Effector memory CD8-positive, alpha-beta T cell (primary cell): ENCODE measurements at regions not wholly inside any gene's neighbourhood (a gene's known extent, or its start where the extent isn't known, plus 50 kb on each side); places are given as distances from the start of the nearest gene placed in this dataset.
"Not testable (repeated sequence)": the region's sequence is repeated elsewhere in the genome, so short reads cannot be mapped to it uniquely, and the experiment has no call there.

ENCODE experiments used
- ATAC-seq: fragments of 150-1000 bp; cut with Tn5 transposase; replicated peaks from 2 replicates; pipeline ENCODE4 v1.10.0; 2021; ENCODE audit warnings: mild to moderate bottlenecking, moderate library complexity
- DNase-seq, 3 experiments: peaks; one replicate each; pipeline ENCODE4 v3.0.0; 2021
- H3K27ac Mint-ChIP-seq, 2 donors: one replicate each; pipeline ENCODE4 v1.8.0; 2022; ENCODE audit warnings: mild to moderate bottlenecking in 2 of 2, mixed read lengths in 2 of 2, moderate library complexity in 2 of 2
- H3K27me3 Mint-ChIP-seq, 2 donors: one replicate each; pipeline ENCODE4 v1.8.0; 2022; ENCODE audit warnings: mixed read lengths in 2 of 2
- H3K36me3 Mint-ChIP-seq: one replicate; pipeline ENCODE4 v1.8.0; 2022; ENCODE audit warnings: mild to moderate bottlenecking, moderate library complexity, mixed read lengths; ENCODE audit not compliant: insufficient read depth
- H3K4me1 Mint-ChIP-seq, 2 donors: one replicate each; pipeline ENCODE4 v1.8.0; 2022; ENCODE audit warnings: low read depth in 2 of 2, mixed read lengths in 2 of 2
- H3K4me3 Mint-ChIP-seq, 2 donors: one replicate each; pipeline ENCODE4 v1.8.0; 2022; ENCODE audit warnings: mild to moderate bottlenecking in 2 of 2, mixed read lengths in 2 of 2, moderate library complexity in 2 of 2
- H3K9me3 Mint-ChIP-seq, 2 donors: one replicate each; pipeline ENCODE4 v1.8.0; 2022; ENCODE audit warnings: mixed read lengths in 2 of 2

DNA sequence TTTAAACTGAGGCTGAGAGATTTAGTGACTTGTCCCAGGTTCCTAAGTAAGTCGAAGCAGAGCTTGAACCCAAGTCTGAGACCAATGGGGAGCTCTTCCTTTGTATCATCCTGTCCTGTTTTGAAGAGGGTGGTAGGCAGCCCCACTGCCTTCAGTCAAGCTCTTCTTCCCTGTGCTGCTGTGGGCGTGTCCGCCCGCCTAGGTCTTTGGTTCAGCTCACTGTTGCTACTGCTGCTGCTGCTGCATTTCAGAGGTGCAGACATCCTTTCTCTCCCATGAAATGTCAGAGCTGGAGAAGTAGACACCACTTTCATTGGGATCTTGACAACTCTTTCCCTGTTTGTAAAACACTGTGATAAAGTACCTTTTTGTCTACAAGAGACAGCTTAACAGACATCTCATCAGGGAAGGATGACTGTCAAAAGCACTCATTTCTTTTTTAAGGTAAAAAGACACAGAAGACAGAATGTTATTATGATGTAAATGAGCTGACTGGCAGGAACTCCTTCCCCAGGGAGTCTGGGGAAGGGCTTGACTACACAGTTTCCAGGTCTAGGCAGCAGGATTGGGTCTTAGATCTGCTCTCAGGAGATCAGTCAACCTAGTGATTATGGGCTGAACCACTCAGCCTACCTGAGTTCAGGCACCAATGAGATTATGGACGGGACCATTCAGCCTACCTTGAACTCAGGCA lies 91.7 kb upstream of the TRIB2 start:
- Mint-ChIP-seq H3K27ac (no peak overlapping the region), H3K36me3 (no peaks in the 10 kb centered on the region), H3K27me3 (peaks cover 0 to 10% of the 10 kb centered on the region in 2 donors), H3K4me1 (peaks cover 3 to 5% of the 10 kb centered on the region in 2 donors), H3K9me3 (no peaks in the 10 kb centered on the region), H3K4me3 (no peak overlapping the region)
- ATAC-seq (no peak), DNase-seq (no peak)

DNA sequence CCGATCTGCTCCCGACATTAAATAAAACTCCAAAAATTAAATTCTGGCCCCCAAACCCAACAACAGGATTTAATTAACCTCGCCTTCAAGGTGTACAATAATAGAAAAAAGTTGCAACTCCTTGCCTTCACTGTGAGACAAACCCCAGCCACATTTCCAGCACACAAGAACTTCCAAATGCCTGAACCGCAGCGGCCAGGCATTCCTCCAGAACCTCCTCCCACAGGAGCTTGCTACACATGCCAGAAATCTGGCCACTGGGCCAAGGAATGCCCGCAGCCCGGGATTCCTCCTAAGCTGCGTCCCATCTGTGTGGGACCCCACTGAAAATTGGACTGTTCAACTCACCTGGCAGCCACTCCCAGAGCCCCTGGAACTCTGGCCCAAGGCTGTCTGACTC lies 88.2 kb upstream of the TRIB2 start:
- H3K4me3 Mint-ChIP-seq, H3K4me1 Mint-ChIP-seq, H3K9me3 Mint-ChIP-seq, DNase-seq, H3K27ac Mint-ChIP-seq, H3K27me3 Mint-ChIP-seq, ATAC-seq, H3K36me3 Mint-ChIP-seq: not testable (repeated sequence)

DNA sequence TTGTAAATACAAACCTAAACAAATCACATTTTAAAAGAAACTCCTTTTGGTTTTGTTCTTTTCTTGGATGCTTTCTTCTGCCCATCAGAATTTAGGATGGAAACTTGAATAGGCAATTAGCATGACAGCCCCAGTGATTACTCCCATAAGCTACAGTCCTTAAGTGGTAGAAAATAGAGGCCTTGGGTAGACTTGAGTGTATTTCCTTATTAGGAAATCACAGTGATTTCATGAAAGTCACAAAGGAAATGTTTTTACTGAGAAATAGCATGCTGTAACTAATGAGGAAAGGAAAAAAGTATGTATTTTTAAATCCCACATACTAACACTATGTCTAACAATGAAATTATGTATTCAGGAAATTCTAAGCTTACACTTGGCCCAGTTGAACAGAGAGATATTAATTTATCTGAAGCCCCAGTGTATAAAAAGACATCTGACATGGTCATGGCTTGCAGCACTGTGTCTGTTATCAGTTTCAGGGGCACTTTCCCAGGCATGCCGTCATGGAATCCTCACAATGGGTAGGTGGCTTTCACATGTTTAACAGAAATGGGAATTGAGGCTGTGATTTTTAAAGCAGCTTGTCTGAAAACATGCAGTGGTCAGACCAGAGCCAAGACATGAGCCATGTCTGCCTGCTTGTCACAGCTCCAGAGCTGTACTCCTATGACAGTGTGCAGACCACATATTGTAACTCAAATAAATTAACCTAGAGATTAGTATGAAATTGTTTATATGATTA lies 79.7 kb upstream of the TRIB2 start:
- Mint-ChIP-seq H3K27ac (no peak overlapping the region), H3K27me3 (peaks cover 0 to 5% of the 10 kb centered on the region in 2 donors), H3K36me3 (no peaks in the 10 kb centered on the region), H3K9me3 (peaks cover 0 to 7% of the 10 kb centered on the region in 2 donors), H3K4me3 (no peak overlapping the region), H3K4me1 (peaks cover 0 to 10% of the 10 kb centered on the region in 2 donors)
- DNase-seq (no peak), ATAC-seq (no peak)

DNA sequence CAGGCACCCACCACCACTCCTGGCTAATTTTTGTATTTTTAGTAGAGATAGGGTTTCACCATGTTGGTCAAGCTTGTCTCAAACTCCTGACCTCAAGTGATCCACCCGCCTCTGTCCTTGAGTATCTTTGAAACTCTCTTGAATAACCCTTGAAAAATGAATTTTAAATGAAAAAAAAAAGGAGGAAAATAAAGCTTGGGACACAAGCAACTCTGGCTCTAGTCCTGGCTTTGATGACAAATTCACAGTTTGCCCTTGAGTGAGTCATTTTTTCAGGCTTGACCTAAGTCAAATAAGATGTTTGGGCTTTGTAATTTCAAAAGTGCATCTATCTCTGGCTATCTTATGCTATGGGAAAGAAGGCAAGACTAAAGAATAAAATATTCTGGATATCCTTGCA lies 79.0 kb upstream of the TRIB2 start:
- DNase-seq (no peak), ATAC-seq (no peak)
- H3K4me3 Mint-ChIP-seq: no peak overlapping the region
- H3K36me3 Mint-ChIP-seq: no peaks in the 10 kb centered on the region
- H3K27ac Mint-ChIP-seq: no peak overlapping the region
- H3K9me3 Mint-ChIP-seq: peaks cover 0 to 7% of the 10 kb centered on the region in 2 donors
- H3K27me3 Mint-ChIP-seq: peaks cover 0 to 5% of the 10 kb centered on the region in 2 donors
- H3K4me1 Mint-ChIP-seq: peaks cover 0 to 10% of the 10 kb centered on the region in 2 donors

DNA sequence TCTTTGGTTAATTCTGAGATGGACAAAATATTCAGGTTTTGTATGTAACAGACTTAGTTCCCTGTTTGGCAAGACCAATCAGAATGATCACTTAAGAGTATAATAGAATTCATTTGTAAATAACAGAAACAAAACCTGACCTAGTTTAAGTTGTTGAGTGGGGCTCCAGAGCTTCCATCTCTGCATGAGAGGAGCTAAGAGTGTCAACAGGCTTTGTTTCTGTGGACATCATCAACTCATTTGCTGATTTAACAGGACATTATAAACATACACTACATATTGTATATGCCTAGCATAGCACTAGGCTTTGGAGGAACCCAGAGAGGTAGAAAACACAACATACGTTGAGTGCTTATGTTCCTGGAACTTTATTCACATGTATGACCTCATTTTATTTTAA lies 75.3 kb upstream of the TRIB2 start:
- peaks cover 0 to 5% of the 10 kb centered on the region in 2 donors for H3K27me3 Mint-ChIP-seq
- no peak overlapping the region for H3K27ac Mint-ChIP-seq
- H3K4me3 Mint-ChIP-seq: no peak overlapping the region
- ATAC-seq (no peak), DNase-seq (no peak)
- peaks cover 0 to 8% of the 10 kb centered on the region in 2 donors for H3K9me3 Mint-ChIP-seq
- no peaks in the 10 kb centered on the region for H3K36me3 Mint-ChIP-seq
- H3K4me1 Mint-ChIP-seq: peaks cover 0 to 11% of the 10 kb centered on the region in 2 donors

DNA sequence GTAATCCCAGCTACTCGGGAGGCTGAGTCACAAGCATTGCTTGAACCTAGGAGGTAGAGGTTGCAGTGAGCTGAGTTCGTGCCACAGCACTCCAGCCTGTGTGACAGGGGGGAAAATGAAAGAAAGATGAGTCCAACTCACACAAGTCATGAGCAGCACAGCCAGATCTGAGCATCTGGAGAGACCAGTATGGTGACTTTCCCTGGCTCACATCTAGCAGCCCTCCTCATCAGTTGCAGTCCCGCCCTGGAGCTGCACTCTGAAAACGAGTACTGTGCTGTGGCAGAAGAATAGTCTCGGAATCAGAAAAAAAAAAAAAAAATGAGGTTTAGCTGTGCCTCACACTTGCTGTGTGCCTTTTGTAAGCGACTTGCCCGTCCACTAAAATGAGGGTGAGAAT lies 74.4 kb upstream of the TRIB2 start:
- Mint-ChIP-seq H3K27me3 (peaks cover 0 to 5% of the 10 kb centered on the region in 2 donors), H3K36me3 (no peaks in the 10 kb centered on the region), H3K27ac (no peak overlapping the region), H3K4me1 (peaks cover 0 to 11% of the 10 kb centered on the region in 2 donors), H3K9me3 (peaks cover 0 to 10% of the 10 kb centered on the region in 2 donors), H3K4me3 (no peak overlapping the region)
- no peak for DNase-seq
- no peak for ATAC-seq

DNA sequence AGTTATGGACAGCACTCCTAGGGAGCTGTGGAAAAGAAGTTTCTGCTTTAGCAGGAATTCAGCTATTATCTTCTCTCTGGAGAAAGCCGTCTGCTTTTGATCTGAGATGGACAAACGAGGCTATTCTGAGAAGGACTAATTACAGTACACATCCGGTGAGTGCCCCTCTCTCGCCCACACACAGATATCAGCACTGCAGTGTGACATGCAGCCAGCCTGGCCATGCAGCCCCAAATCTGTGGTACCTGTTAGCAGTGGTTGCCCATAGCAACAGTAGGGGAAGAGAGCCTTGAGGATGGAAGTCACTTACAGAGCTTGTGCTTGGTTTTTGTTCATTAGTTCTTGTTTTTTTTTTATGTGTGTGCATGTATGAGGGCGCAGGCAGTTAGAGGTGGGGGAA lies 73.9 kb upstream of the TRIB2 start:
- ATAC-seq (no peak), DNase-seq (no peak)
- H3K4me1 Mint-ChIP-seq: peaks cover 0 to 11% of the 10 kb centered on the region in 2 donors
- no peak overlapping the region for H3K4me3 Mint-ChIP-seq
- no peaks in the 10 kb centered on the region for H3K36me3 Mint-ChIP-seq
- H3K27me3 Mint-ChIP-seq: peaks cover 0 to 5% of the 10 kb centered on the region in 2 donors
- peaks cover 0 to 10% of the 10 kb centered on the region in 2 donors for H3K9me3 Mint-ChIP-seq
- H3K27ac Mint-ChIP-seq: no peak overlapping the region

DNA sequence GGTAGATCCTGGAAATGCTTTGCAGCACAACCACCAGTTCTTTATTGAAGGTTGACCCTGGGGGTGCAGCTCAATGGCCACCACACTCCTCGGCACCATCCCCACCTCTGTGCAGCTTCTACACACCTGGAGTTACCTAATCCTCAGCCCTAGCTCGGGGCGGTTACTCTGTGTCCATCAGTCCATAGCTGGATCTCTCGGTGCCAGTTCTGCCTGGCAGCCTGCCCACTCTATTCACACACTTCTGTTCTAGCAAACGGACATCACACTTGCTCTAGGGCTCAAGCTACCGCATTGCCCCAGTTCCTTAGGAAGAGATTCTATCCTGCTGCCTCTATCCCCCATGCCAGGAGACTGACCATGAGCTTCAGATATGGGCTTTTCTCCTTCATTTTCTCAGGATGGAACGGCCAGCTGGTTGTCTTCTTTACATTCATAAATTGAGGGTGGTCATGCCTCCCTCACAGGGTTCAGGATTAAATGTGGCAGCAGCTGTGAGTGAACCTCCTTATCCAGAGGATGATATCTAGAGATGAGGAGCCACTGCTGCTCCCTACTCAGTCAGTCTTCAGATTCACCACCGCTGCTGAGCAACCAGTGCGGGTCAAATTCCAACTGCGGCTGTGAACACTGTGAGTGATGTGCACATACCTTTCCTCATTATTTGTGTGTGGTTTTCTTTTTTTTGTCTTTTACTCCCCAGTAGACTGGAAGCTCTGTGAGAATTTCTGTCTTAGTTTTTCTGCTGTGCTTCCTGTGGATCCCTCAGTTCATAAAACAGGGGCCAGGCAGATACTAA lies 66.9 kb upstream of the TRIB2 start:
- Mint-ChIP-seq H3K36me3 (no peaks in the 10 kb centered on the region), H3K4me1 (peaks cover 0 to 2% of the 10 kb centered on the region in 2 donors), H3K27ac (peak overlapping the region in 1 of 2 donors; percentile 21), H3K4me3 (no peak overlapping the region), H3K9me3 (peaks cover 0 to 3% of the 10 kb centered on the region in 2 donors), H3K27me3 (peaks cover 8 to 34% of the 10 kb centered on the region in 2 donors)
- DNase-seq: no peak
- ATAC-seq: no peak

DNA sequence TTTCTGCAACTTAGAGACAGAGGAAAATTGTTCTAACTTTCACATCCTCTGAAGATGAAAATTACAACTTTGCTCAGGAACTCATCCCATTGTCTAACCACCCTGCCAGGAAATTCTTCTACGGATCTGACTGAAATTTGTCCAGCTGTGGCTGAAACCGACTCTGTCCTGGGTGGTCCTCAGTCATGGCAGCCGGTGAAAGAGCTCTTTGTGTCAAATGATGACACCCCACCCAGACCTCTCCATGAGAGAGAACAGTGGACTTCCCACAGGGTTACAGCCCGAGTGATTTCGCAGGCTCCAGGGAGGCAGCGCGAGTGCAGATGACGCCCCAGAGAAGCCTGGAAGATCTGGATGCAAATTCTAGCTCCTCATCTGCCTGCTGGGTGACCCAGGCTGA lies 65.1 kb upstream of the TRIB2 start:
- DNase-seq (no peak), ATAC-seq (no peak)
- Mint-ChIP-seq H3K4me1 (peaks cover 0 to 2% of the 10 kb centered on the region in 2 donors), H3K27me3 (peaks cover 8 to 34% of the 10 kb centered on the region in 2 donors), H3K27ac (peak overlapping the region in 1 of 2 donors; percentile 19), H3K4me3 (no peak overlapping the region), H3K36me3 (no peaks in the 10 kb centered on the region), H3K9me3 (peaks cover 0 to 2% of the 10 kb centered on the region in 2 donors)

DNA sequence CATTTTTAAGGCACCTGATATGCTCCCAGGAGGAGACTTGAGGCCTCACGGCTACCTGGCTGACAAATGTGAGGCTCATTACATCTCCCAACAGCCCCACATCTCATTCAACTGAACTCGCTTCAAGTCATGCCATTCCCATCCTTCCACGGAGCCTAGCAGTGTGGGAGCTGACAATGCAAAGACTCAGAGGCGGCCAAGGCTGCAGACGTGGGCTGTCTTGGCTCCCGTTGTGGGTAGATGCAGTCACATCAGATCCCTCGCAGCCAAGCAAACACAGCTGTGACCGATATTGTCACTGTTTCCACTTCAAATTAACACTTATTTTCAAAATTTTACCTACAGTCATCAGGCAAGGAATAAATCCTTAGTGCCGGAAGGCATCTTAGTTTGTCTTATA lies 64.0 kb upstream of the TRIB2 start:
- Mint-ChIP-seq H3K9me3 (no peaks in the 10 kb centered on the region), H3K27me3 (peaks cover 8 to 34% of the 10 kb centered on the region in 2 donors), H3K27ac (no peak overlapping the region), H3K36me3 (no peaks in the 10 kb centered on the region), H3K4me3 (no peak overlapping the region), H3K4me1 (peaks cover 0 to 2% of the 10 kb centered on the region in 2 donors)
- DNase-seq: no peak
- no peak for ATAC-seq

DNA sequence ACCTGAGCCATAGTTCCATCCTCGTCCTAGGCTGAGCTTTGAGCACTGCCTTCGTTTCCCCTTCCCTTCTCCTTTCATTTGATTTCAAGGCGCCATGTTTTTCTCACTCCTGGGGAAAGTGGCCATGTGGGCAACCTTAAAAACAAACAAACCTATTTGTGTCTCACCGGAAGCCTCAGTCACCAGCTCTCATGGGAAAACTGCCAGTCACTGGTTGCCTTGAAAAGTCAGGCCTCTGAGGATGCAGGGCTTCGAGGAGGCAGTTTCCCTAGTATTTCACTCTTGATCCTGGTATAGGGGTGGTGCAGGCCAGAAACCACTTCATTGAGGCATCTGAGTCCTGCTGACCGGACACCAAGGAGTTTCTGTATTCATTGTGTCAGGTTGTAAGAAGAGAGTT lies 59.2 kb upstream of the TRIB2 start:
- no peak overlapping the region for H3K27ac Mint-ChIP-seq
- H3K4me3 Mint-ChIP-seq: no peak overlapping the region
- DNase-seq: no peak
- H3K27me3 Mint-ChIP-seq: peaks cover 0 to 6% of the 10 kb centered on the region in 2 donors
- H3K4me1 Mint-ChIP-seq: peaks cover 0 to 1% of the 10 kb centered on the region in 2 donors
- ATAC-seq: no peak
- no peaks in the 10 kb centered on the region for H3K9me3 Mint-ChIP-seq
- H3K36me3 Mint-ChIP-seq: no peaks in the 10 kb centered on the region

DNA sequence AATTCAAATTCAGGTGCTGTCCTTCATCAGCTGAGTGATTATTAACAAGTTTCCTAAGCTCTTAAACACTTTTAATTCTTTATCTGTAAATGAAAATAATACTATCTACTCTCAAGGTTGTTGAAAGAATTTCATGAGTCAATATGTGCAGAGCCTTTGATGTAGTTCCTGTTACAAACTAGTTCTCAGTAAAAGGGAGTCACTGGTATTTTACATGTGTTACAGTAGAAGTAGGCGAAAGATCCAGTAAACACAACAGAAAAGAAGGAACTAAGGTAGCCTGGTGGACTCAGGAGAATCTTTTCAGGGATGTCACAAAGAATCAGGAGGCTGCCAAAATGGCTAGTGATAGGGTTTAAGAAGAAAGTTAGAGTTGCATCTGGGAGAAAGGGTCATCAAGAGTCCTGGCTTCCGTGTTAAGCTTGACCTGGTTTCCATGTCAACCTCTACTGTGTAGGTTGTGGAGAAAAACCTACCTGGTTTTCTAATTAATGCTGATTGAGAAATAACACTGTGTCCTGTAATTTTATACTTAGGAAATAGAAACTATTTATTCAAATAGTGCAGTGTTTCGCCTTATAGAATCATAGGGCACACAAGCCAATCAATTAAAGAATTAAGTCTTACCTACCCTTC lies 58.3 kb upstream of the TRIB2 start:
- H3K4me3 Mint-ChIP-seq: no peak overlapping the region
- H3K27me3 Mint-ChIP-seq: no peaks in the 10 kb centered on the region
- no peak overlapping the region for H3K27ac Mint-ChIP-seq
- H3K9me3 Mint-ChIP-seq: no peaks in the 10 kb centered on the region
- DNase-seq (no peak), ATAC-seq (no peak)
- H3K36me3 Mint-ChIP-seq: no peaks in the 10 kb centered on the region
- H3K4me1 Mint-ChIP-seq: peaks cover 0 to 1% of the 10 kb centered on the region in 2 donors

DNA sequence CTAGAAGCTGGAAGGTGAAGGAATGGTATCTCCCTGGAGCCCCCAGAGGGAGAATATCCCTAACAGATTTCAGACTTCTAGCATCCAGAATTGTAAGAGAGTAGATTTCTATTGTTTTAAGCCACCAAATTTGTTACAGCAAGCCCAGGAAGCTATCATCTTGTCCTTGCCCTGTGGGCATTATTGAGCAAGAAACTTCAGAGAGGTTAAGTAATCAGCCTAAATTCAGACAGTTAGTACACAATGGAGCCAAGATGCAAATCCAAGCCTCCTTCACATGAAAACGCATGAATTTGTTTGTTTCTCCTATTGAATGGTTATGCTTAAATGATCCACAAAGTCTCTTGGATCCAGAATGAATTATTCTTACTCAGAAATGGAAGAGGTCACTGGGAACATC lies 55.2 kb upstream of the TRIB2 start:
- peaks cover 5 to 8% of the 10 kb centered on the region in 2 donors for H3K27me3 Mint-ChIP-seq
- H3K4me3 Mint-ChIP-seq: no peak overlapping the region
- H3K27ac Mint-ChIP-seq: no peak overlapping the region

More for the DNA sequence above, 55.2 kb upstream of the TRIB2 start:
- no peaks in the 10 kb centered on the region for H3K36me3 Mint-ChIP-seq
- H3K4me1 Mint-ChIP-seq: peaks cover 0 to 1% of the 10 kb centered on the region in 2 donors
- ATAC-seq: no peak
- no peaks in the 10 kb centered on the region for H3K9me3 Mint-ChIP-seq
- DNase-seq: no peak
